CD4-positive, alpha-beta T cell treated with Interleukin-12 subunit alpha and Interleukin-12 subunit beta, for 1 hour (primary cell): ENCODE measurements at regions not wholly inside any gene's neighbourhood (a gene's known extent, or its start where the extent isn't known, plus 50 kb on each side); places are given as distances from the start of the nearest gene placed in this dataset.
"Not testable (repeated sequence)": the region's sequence is repeated elsewhere in the genome, so short reads cannot be mapped to it uniquely, and the experiment has no call there.

Experiments used
- DNase-seq: peaks from one replicate; pipeline ENCODE4 v3.0.0-alpha.2; 2020

DNA sequence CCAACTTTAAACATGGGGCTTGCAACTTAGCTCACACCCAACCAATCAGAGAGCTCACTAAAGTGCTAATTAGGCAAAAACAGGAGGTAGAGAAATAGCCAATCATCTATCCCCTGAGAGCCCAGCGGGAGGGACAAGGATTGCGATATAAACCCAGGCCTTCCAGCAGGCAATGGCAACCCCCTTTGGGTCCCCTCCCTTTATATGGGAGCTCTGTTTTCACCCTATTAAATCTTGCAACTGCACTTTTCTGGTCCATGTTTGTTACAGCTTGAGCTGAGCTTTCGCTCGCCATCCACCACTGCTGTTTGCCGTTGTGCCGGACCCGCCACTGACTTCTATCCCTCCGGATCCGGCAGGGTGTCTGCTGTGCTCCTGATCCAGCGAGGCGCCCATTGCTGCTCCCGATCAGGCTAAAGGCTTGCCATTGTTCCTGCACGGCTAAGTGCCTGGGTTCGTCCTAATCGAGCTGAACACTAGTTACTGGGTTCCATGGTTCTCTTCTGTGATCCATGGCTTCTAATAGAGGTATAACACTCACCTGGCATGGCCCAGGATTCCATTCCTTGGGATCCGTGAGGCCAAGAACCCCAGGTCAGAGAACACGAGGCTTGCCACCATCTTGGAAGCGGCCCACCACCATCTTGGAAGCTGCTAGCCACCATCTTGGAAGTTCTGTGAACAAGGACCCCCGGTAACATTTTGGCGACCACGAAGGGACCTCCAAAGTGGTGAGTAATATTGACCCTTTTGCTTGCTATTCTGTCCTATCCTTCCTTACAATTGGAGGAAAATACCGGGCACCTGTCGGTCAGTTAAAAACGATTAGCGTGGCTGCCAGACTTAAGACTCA is 161.3 kb upstream of the GCFC2 start:
- DNase-seq = not testable (repeated sequence)

GRCh38 chr2:75870651-75871137 is 160.0 kb upstream of the GCFC2 start:
- no peak for DNase-seq

DNA sequence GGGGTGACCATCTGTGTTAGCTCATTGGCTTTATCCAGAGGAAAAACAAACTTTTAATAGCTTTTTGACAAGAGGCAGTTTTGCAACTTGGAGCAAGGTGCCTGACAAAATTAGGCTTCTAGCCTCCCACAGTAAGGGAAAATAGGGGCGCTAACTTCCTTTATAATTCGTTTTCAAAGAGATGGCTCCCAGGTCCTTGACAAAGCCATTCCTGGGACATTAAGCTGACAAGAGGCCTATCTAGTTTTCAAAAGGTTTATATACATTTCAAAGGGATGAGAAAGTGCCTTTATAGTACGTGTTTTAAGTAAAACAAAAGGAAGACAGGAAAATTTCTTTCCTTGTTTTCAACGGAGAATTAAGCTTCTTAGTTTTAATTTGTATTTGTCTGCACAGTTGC is 159.4 kb upstream of the GCFC2 start:
- DNase-seq = no peak

- DNase-seq = no peak
Measured at GRCh38 chr2:75865702-75866101, 155.0 kb upstream of the GCFC2 start.

DNA sequence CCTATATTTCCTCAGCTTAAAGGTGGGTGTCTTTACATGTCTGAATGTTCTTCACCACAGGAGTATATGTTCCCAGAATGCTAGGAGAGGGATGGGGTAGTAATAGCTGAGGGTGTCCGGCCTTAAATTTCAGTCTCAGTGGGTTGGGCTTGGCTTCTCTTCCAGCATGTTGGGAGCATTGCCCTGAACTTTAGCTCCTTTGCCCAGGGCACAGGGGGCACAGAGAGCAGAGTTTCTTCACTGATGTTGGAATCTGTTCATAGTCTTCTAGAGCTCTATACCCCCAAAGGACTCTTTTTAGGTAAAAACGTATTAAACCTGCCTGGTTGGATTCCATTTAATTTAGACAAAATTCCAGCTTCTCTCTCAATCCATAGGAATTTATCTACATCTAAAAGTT is 154.4 kb upstream of the GCFC2 start:
- DNase-seq = no peak

- DNase-seq = no peak
Measured at GRCh38 chr2:75862547-75862946, 151.8 kb upstream of the GCFC2 start.

- DNase-seq = no peak
Measured at GRCh38 chr2:75853436-75853835, 142.7 kb upstream of the GCFC2 start.

DNA sequence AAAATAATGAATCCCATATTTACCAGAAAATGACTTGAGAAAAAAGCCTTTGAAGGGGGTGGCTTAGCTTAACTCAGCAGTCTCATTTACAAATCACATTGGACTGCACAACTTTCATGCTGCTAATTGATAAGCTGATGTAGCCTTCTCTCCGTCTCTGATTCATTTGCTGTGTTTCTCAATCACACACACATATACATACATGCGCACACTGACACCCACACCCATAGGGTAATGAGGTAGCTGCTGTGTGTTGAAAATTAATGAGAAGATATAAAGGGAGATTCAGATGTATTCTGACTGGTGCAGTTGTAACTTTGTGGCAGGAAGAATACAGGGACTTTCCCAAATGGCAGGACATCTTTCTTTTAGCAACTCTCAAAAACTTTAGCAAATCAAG is 141.9 kb upstream of the GCFC2 start:
- no peak for DNase-seq

- DNase-seq = no peak
Measured at GRCh38 chr2:75846683-75847190, 136.0 kb upstream of the GCFC2 start.

- no peak for DNase-seq
Measured at GRCh38 chr2:75844651-75845050, 133.9 kb upstream of the GCFC2 start.

GRCh38 chr2:75834588-75834987 is 123.9 kb upstream of the GCFC2 start:
- DNase-seq = not testable (repeated sequence)

- DNase-seq = no peak
Measured at GRCh38 chr2:75833386-75833785, 122.7 kb upstream of the GCFC2 start.

GRCh38 chr2:75828826-75829225 is 118.1 kb upstream of the GCFC2 start:
- no peak for DNase-seq

DNA sequence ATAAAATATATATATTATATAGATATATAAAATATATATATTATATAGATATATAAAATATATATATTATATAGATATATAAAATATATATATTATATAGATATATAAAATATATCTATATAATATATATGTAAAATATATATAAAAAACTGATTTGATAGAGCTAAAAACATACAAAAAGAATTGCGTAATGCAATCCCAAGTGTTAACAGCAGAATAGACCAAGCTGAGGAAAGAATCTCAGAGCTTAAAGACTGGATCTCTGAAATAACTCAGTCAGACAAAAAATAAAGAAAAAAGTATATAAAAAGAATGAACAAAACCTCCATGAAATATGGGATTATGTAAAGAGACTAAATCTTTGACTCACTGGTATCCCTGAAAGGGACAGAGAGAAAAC is 112.8 kb upstream of the GCFC2 start:
- DNase-seq = not testable (repeated sequence)

GRCh38 chr2:75822336-75822735 is 111.6 kb upstream of the GCFC2 start:
- DNase-seq = no peak

DNA sequence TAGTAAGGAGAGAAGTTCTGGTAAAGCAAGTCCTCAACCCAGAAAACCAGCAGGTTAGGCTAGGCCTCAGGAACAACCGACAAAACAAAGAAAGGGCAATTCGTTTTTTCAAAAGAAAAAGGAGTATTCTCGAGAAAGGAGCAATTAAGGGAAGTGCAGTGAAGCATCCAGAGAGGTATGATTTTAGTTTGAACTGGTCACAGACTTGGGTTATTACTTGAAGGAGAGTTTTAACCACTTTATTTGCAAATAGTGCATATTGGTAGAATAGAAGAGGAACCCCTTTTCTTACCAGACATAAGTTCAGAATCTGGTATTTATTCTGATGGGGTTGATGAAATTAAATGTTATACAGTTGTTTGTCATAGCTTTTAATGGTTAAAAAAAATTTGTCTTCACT is 110.0 kb upstream of the GCFC2 start:
- no peak for DNase-seq

GRCh38 chr2:75810611-75811330 is 100.1 kb upstream of the GCFC2 start:
- no peak for DNase-seq

DNA sequence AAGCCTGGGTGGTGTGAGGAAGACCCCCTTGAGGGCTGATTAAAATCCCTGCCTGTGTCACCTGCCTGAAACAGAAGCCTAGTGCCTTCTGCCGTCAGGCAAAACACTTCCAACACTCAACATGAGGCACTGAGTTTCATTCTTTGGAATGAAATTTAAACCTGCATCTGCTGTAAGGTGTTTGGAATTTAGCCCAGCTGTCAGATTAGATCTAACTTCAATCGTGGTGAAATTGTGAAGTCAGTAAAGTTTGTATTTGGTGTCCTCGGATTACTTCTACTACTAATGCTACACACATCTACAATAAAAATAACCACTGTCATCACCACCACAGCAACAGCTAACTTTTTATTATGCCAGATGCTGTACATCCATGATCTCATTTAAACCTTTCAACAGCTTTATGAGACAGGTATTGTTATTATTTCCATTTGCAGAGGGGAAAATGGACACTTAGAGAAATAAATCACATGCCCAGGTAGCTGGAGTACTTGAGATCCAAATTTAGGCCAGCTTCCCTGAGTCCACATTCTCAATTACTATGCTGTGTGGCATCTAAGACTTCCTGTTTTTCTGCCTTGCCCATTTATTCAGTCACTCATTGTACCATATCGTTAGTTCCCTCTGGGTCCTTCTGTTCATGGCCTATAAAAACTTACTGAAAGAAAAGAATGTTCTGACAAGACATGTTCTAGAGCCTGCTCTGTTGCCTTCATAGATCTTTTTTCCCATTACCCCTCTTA is 98.2 kb upstream of the GCFC2 start:
- no peak for DNase-seq

DNA sequence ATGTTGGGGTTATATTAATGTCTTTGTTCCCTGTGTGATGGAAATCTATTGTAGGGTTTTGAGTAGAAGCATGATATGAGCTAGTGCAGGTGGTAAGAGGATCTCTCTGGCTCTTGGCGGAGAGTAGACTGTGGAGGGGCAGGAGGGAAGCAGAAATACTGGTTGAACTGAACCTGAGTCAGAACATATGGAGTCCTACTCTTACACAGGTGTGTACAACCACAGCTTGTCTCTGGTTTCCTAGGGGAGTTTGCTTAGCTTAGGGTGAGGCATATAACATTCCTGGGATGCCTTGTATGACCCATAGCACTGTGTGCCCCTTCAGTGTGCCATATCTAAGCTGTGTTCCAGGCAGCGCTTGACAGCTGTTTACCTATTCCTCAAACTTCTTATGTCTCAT is 97.3 kb upstream of the GCFC2 start:
- DNase-seq = no peak

- DNase-seq = no peak
Measured at GRCh38 chr2:75801234-75801982, 90.7 kb upstream of the GCFC2 start.

DNA sequence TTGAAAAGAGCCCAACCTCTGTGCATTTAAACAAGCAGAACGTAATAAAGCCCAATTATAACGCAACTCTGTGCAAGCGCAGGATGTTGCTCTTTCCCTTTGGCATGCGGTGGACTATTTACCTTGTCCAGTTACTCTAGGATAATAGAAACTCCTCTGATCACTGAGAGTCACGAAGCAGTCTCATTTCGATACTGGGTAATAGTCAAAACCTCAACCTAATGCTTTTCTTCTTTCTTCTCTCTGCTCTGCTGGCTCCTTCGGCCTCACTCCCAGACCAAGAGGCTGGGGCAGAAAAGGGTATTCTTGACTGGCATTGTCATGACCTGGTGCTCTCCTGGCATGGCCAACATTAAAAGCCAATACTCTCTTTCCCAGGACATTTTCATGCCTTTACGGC is 89.7 kb upstream of the GCFC2 start:
- DNase-seq = no peak

GRCh38 chr2:75799859-75800258 is 89.1 kb upstream of the GCFC2 start:
- no peak for DNase-seq

- no peak for DNase-seq
Measured at GRCh38 chr2:75798569-75798968, 87.9 kb upstream of the GCFC2 start.
